Fibroblast of lung (primary cell): ENCODE measurements at regions not wholly inside any gene's neighbourhood (a gene's known extent, or its start where the extent isn't known, plus 50 kb on each side); places are given as distances from the start of the nearest gene placed in this dataset.

Source experiments
- DNase-seq, 2 donors: peaks; one replicate each; pipeline versions ENCODE4 v3.0.0 to v3.0.0-alpha.2; 2010; ENCODE audit warnings: low read depth in 2 of 2
- H2AFZ ChIP-seq: 2 replicates; pipeline ENCODE4 v1.5.1; 2012; ENCODE audit warnings: low read length, control low read depth, inconsistent platforms
- H3K27ac ChIP-seq: 2 replicates; pipeline ENCODE4 v1.5.1; 2011; ENCODE audit warnings: low read length, control low read depth; ENCODE audit not compliant: insufficient read depth
- H3K27me3 ChIP-seq: 2 replicates; pipeline ENCODE4 v1.5.1; 2011; ENCODE audit warnings: mild to moderate bottlenecking, low read length; ENCODE audit not compliant: control insufficient read depth, insufficient read depth
- H3K36me3 ChIP-seq: 2 replicates; pipeline ENCODE4 v1.5.1; 2011; ENCODE audit warnings: low read length; ENCODE audit not compliant: control insufficient read depth, insufficient read depth
- H3K4me1 ChIP-seq: 2 replicates; pipeline ENCODE4 v1.5.1; 2011; ENCODE audit warnings: low read length; ENCODE audit not compliant: control insufficient read depth, insufficient read depth; ENCODE audit errors: extremely low read depth
- H3K4me2 ChIP-seq: 2 replicates; pipeline ENCODE4 v1.5.1; 2011; ENCODE audit warnings: low read length, control low read depth; ENCODE audit not compliant: insufficient read depth; ENCODE audit errors: extremely low read depth
- H3K4me3 ChIP-seq, 4 experiments: fragments of 200-600 bp in 1 of 4; sonication (generic) in 1 of 4; replicated peaks in 1 of 4; 2 replicates each; pipeline ENCODE4 v1.5.1; 2011 to 2016; ENCODE audit warnings: low read length in 4 of 4, low read depth in 3 of 4, mild to moderate bottlenecking in 3 of 4, control low read depth in 2 of 4, inconsistent platforms in 1 of 4, mixed read lengths in 1 of 4; ENCODE audit not compliant: insufficient read depth in 1 of 4; ENCODE audit errors: control extremely low read depth in 1 of 4
- H3K79me2 ChIP-seq: 2 replicates; pipeline ENCODE4 v1.5.1; 2012; ENCODE audit warnings: mild to moderate bottlenecking, low read length, inconsistent platforms; ENCODE audit not compliant: control insufficient read depth, insufficient read depth
- H3K9ac ChIP-seq: 2 replicates; pipeline ENCODE4 v1.5.1; 2011; ENCODE audit warnings: mild to moderate bottlenecking, low read length, control low read depth; ENCODE audit not compliant: insufficient read depth
- H3K9me3 ChIP-seq: 2 replicates; pipeline ENCODE4 v1.5.1; 2012; ENCODE audit warnings: low read depth, low read length; ENCODE audit not compliant: control insufficient read depth, insufficient read depth
- H4K20me1 ChIP-seq: 2 replicates; pipeline ENCODE4 v1.5.1; 2011; ENCODE audit warnings: low read length; ENCODE audit not compliant: control insufficient read depth, insufficient read depth; ENCODE audit errors: extremely low read depth
- CTCF ChIP-seq, 2 donors: IDR thresholded peaks in 1 of 2; conservative IDR thresholded peaks in 1 of 2; 1 replicate in 1 of 2; 2 replicates in 1 of 2; pipeline ENCODE4 v1.5.1; 2011 to 2012; ENCODE audit warnings: low read length in 2 of 2, control low read depth in 1 of 2, inconsistent platforms in 1 of 2, low read depth in 1 of 2, mild to moderate bottlenecking in 1 of 2
- EZH2 ChIP-seq: IDR thresholded peaks from 2 replicates; pipeline ENCODE4 v1.5.1; 2012; ENCODE audit warnings: low read length, control low read depth, mild to moderate bottlenecking; ENCODE audit errors: missing control alignments

- Histone ChIP-seq H3K9me3 (no peaks in the 10 kb centered on the region), H2AFZ (no peak overlapping the region), H4K20me1 (no peaks in the 10 kb centered on the region), H3K27ac (no peak overlapping the region), H3K27me3 (no peaks in the 10 kb centered on the region), H3K79me2 (no peaks in the 10 kb centered on the region), H3K4me1 (no peaks in the 10 kb centered on the region), H3K9ac (no peak overlapping the region), H3K4me3 (no peak overlapping the region), H3K36me3 (no peaks in the 10 kb centered on the region), H3K4me2 (no peak overlapping the region)
- no peak for DNase-seq
- no peak for TF ChIP-seq EZH2
- no peak for TF ChIP-seq CTCF (conservative IDR thresholded peaks at IDR 0.05 in 1 of 2, IDR thresholded peaks at IDR 0.05 in 1 of 2; ENCODE audit: low read depth in 1 of 2, low read length in 2 of 2)
These were observed 835.6 kb downstream of the IGSF11 start for GRCh38 chr3:118199044-118199443.

- DNase-seq: no peak
- Histone ChIP-seq H3K9ac (no peak overlapping the region), H3K27ac (no peak overlapping the region), H3K4me1 (no peaks in the 10 kb centered on the region), H3K36me3 (no peaks in the 10 kb centered on the region), H2AFZ (no peak overlapping the region), H3K4me3 (no peak overlapping the region), H3K27me3 (no peaks in the 10 kb centered on the region), H3K79me2 (no peaks in the 10 kb centered on the region), H3K4me2 (no peak overlapping the region), H4K20me1 (no peaks in the 10 kb centered on the region), H3K9me3 (no peaks in the 10 kb centered on the region)
- TF ChIP-seq CTCF (conservative IDR thresholded peaks at IDR 0.05 in 1 of 2, IDR thresholded peaks at IDR 0.05 in 1 of 2; ENCODE audit: low read depth in 1 of 2, low read length in 2 of 2) (no peak), EZH2 (no peak)
These were observed 830.5 kb downstream of the IGSF11 start for GRCh38 chr3:118204052-118204656.

- TF ChIP-seq CTCF (conservative IDR thresholded peaks at IDR 0.05 in 1 of 2, IDR thresholded peaks at IDR 0.05 in 1 of 2; ENCODE audit: low read depth in 1 of 2, low read length in 2 of 2) (no peak), EZH2 (no peak)
These were observed 827.4 kb downstream of the IGSF11 start for GRCh38 chr3:118207271-118207670.

More at GRCh38 chr3:118207271-118207670, 827.4 kb downstream of the IGSF11 start:
- no peaks in the 10 kb centered on the region for H3K79me2 ChIP-seq
- H3K27me3 ChIP-seq: no peaks in the 10 kb centered on the region
- DNase-seq: no peak
- no peak overlapping the region for H3K27ac ChIP-seq
- H3K9ac ChIP-seq: no peak overlapping the region
- H3K36me3 ChIP-seq: no peaks in the 10 kb centered on the region
- no peak overlapping the region for H3K4me2 ChIP-seq
- H4K20me1 ChIP-seq: no peaks in the 10 kb centered on the region
- H3K9me3 ChIP-seq: no peaks in the 10 kb centered on the region
- H3K4me3 ChIP-seq: no peak overlapping the region
- no peak overlapping the region for H2AFZ ChIP-seq
- H3K4me1 ChIP-seq: no peaks in the 10 kb centered on the region
